ENCODE measurements at regions not wholly inside any gene's neighbourhood (a gene's known extent, or its start where the extent isn't known, plus 50 kb on each side); places are given as distances from the start of the nearest gene placed in this dataset.

- DNase-seq (no peak), ATAC-seq (ENCODE audit: low read depth) (no peak)
- Histone ChIP-seq H2BK5ac (ENCODE audit: low read depth, low read length, poor library complexity, severe bottlenecking) (no peak overlapping the region), H2BK20ac (ENCODE audit: low read depth, low read length) (no peak overlapping the region; the same call in 1 of the 2 replicates), H3K14ac (replicated peaks; ENCODE audit: low read depth, low read length) (no peak overlapping the region), H3K36me3 (ENCODE audit: control insufficient read depth, insufficient read depth, low read length) (no peaks in the 10 kb centered on the region), H2BK15ac (ENCODE audit: low read depth, low read length) (no peak overlapping the region), H4K91ac (ENCODE audit: insufficient read depth, low read depth, low read length) (no peak overlapping the region), H3K9ac (ENCODE audit: low read depth, low read length) (no peak overlapping the region), H2BK120ac (ENCODE audit: low read depth, low read length) (no peak overlapping the region), H4K5ac (ENCODE audit: low read depth, low read length) (no peak overlapping the region; the same call in 1 of the 2 replicates), H3K27me3 (ENCODE audit: control insufficient read depth, insufficient read depth, low read length) (no peaks in the 10 kb centered on the region), H2AK5ac (ENCODE audit: low read depth, low read length) (no peak overlapping the region), H3K9me1 (ENCODE audit: insufficient read depth, low read length) (peaks cover 2% of the 10 kb centered on the region), H4K20me1 (ENCODE audit: insufficient read depth, low read length) (no peaks in the 10 kb centered on the region), H2AFZ (replicated peaks; ENCODE audit: low read length, poor library complexity) (no peak overlapping the region), H3K23ac (ENCODE audit: low read depth, low read length) (no peak overlapping the region), H3K18ac (ENCODE audit: low read depth, low read length) (peak overlapping the region; percentile 46; the same call in 1 of the 2 replicates), H3K27ac (ENCODE audit: insufficient read depth, low read length) (no peak overlapping the region), H3K4me2 (ENCODE audit: low read depth, low read length) (no peak overlapping the region), H3K56ac (ENCODE audit: extremely low read depth, insufficient read depth, low read length) (no peak overlapping the region), H3K9me3 (ENCODE audit: control insufficient read depth, insufficient read depth, low read length) (no peaks in the 10 kb centered on the region), H4K8ac (ENCODE audit: low read depth in 2 of 2, low read length in 2 of 2) (no peak overlapping the region), H3K4me1 (ENCODE audit: control insufficient read depth, insufficient read depth, low read length) (peaks cover 12% of the 10 kb centered on the region), H3K79me1 (ENCODE audit: low read depth in 1 of 2, low read length in 2 of 2) (no peaks in the 10 kb centered on the region; a peak in 1 of 4 replicates), H2AK9ac (replicated peaks; ENCODE audit: low read depth, low read length, poor library complexity) (no peak overlapping the region), H3K4me3 (ENCODE audit: insufficient read depth, low read depth, low read length) (no peak overlapping the region), H3K4ac (ENCODE audit: low read depth, low read length) (no peak overlapping the region)
- dilution Hi-C loops (cut with HindIII; ENCODE audit: low sequenced_read_pairs, unreplicated experiment) (loop anchor here (25.0 kb wide), 1 partner anchor 301 kb away; the partner anchor contains the start of gene TCF21), in situ Hi-C loops (cut with MboI; ENCODE audit: low sequenced_read_pairs) (no loop called here), intact Hi-C loops (cut with micrococcal nuclease) (no loop called here)
- BruUV-seq (replicated peaks): no TSS peak
- TF ChIP-seq SMC3 (IDR thresholded peaks at IDR 0.05; ENCODE audit: low read depth, low read length): no peak
- no peak for TF ChIP-seq RAD21 (IDR thresholded peaks at IDR 0.05; ENCODE audit: low read length)
- no peak for TF ChIP-seq MAFK (IDR thresholded peaks at IDR 0.05; ENCODE audit: low read depth, low read length)
- no peak for TF ChIP-seq CEBPB (IDR thresholded peaks at IDR 0.05; ENCODE audit: low read depth, low read length)
- TF ChIP-seq BHLHE40 (IDR thresholded peaks at IDR 0.05; ENCODE audit: low read depth, low read length): no peak
- no peak for TF ChIP-seq FOS (IDR thresholded peaks at IDR 0.05; ENCODE audit: low read depth, low read length)
- no peak for TF ChIP-seq RFX5 (IDR thresholded peaks at IDR 0.05; ENCODE audit: low read depth, low read length)
- TF ChIP-seq CHD1 (IDR thresholded peaks at IDR 0.05; ENCODE audit: low read depth, low read length): no peak
- no peak for TF ChIP-seq POLR2A (IDR thresholded peaks at IDR 0.05; ENCODE audit: low read depth, low read length)
- no peak for TF ChIP-seq RCOR1 (IDR thresholded peaks at IDR 0.05; ENCODE audit: insufficient replicate concordance, low read length)
- TF ChIP-seq NFE2L2 (IDR thresholded peaks at IDR 0.05; ENCODE audit: low read depth, low read length): no peak
- TF ChIP-seq, protein P1, sequence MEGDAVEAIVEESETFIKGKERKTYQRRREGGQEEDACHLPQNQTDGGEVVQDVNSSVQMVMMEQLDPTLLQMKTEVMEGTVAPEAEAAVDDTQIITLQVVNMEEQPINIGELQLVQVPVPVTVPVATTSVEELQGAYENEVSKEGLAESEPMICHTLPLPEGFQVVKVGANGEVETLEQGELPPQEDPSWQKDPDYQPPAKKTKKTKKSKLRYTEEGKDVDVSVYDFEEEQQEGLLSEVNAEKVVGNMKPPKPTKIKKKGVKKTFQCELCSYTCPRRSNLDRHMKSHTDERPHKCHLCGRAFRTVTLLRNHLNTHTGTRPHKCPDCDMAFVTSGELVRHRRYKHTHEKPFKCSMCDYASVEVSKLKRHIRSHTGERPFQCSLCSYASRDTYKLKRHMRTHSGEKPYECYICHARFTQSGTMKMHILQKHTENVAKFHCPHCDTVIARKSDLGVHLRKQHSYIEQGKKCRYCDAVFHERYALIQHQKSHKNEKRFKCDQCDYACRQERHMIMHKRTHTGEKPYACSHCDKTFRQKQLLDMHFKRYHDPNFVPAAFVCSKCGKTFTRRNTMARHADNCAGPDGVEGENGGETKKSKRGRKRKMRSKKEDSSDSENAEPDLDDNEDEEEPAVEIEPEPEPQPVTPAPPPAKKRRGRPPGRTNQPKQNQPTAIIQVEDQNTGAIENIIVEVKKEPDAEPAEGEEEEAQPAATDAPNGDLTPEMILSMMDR (conservative IDR thresholded peaks at IDR 0.05; ENCODE audit: low read depth, low read length): no peak
- TF ChIP-seq USF2 (IDR thresholded peaks at IDR 0.05; ENCODE audit: low read depth, low read length): no peak
- TF ChIP-seq, protein P2, sequence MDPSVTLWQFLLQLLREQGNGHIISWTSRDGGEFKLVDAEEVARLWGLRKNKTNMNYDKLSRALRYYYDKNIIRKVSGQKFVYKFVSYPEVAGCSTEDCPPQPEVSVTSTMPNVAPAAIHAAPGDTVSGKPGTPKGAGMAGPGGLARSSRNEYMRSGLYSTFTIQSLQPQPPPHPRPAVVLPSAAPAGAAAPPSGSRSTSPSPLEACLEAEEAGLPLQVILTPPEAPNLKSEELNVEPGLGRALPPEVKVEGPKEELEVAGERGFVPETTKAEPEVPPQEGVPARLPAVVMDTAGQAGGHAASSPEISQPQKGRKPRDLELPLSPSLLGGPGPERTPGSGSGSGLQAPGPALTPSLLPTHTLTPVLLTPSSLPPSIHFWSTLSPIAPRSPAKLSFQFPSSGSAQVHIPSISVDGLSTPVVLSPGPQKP (IDR thresholded peaks at IDR 0.05; ENCODE audit: borderline replicate concordance, low read depth, low read length): no peak
- TF ChIP-seq MXI1 (IDR thresholded peaks at IDR 0.05; ENCODE audit: borderline replicate concordance, low read depth, low read length): no peak
- TF ChIP-seq MAZ (IDR thresholded peaks at IDR 0.05; ENCODE audit: borderline replicate concordance, low read depth, low read length): no peak
- ChIA-PET CTCF (interaction anchor here (1.2 kb wide), 1 partner anchor 331 kb away, joined by 3 read pairs; no protein-coding TSS in a partner anchor), POLR2A (ENCODE audit: unreplicated experiment) (no interaction called here)
- WGBS, 2 experiments (ENCODE audit: extremely low coverage in 2 of 2, insufficient read length in 1 of 2): no CpG with 5 or more reads among the region's 2 CpGs
Observed at GRCh38 chr6:133585978-133586377, 302.9 kb upstream of the TCF21 start.

Data from IMR-90 (cell line).